K562 (cell line): ENCODE measurements at regions not wholly inside any gene's neighbourhood (a gene's known extent, or its start where the extent isn't known, plus 50 kb on each side); places are given as distances from the start of the nearest gene placed in this dataset.

ENCODE experiments used
- EZH2 ChIP-seq: IDR thresholded peaks from 2 replicates; pipeline ENCODE4 v1.6.1; 2012; ENCODE audit warnings: low read depth, mild to moderate bottlenecking, inconsistent platforms, low read length, borderline replicate concordance
- FOXP4 ChIP-seq: sonication (generic); formaldehyde crosslinking; IDR thresholded peaks from 2 replicates; pipeline ENCODE4 v1.8.0; 2022; ENCODE audit warnings: mild to moderate bottlenecking, missing genetic modification reagents, borderline replicate concordance
- HBP1 ChIP-seq: fragments of 450-650 bp; formaldehyde crosslinking; IDR thresholded peaks from 2 replicates; pipeline ENCODE4 v1.4.0; 2022; ENCODE audit warnings: missing genetic modification characterization
- HNRNPH1 ChIP-seq: fragments of 200-400 bp; formaldehyde crosslinking; optimal IDR thresholded peaks from 2 replicates; pipeline ENCODE3; 2017; ENCODE audit warnings: low read depth, mild to moderate bottlenecking, low read length, moderate library complexity
- HNRNPUL1 ChIP-seq: fragments of 200-400 bp; formaldehyde crosslinking; IDR thresholded peaks from 2 replicates; pipeline ENCODE4 v1.6.1; 2017; ENCODE audit warnings: low read length
- MAZ ChIP-seq, 2 experiments: fragments of 450-650 bp in 1 of 2; sonication (generic) in 1 of 2; formaldehyde crosslinking; IDR thresholded peaks in 1 of 2; conservative IDR thresholded peaks in 1 of 2; 2 replicates each; pipeline versions ENCODE4 v1.4.0 to v1.5.0; 2020; ENCODE audit warnings: mild to moderate bottlenecking in 1 of 2, missing genetic modification reagents in 1 of 2
- PML ChIP-seq: IDR thresholded peaks from 2 replicates; pipeline ENCODE4 v1.6.1; 2012; ENCODE audit warnings: low read length, inconsistent platforms
- SMC3 ChIP-seq: conservative IDR thresholded peaks from 2 replicates; pipeline ENCODE4 v1.6.1; 2011; ENCODE audit warnings: low read depth, low read length, improper control_type of control experiment; ENCODE audit not compliant: insufficient read depth
- ZNF239 ChIP-seq: fragments of 250-450 bp; sonication (Bioruptor Pico); IDR thresholded peaks from 2 replicates; pipeline ENCODE4 v1.4.0; 2020; ENCODE audit warnings: mild to moderate bottlenecking
- ZNF431 ChIP-seq: sonication (generic); formaldehyde crosslinking; IDR thresholded peaks from 2 replicates; pipeline ENCODE4 v1.8.0; 2022; ENCODE audit warnings: mild to moderate bottlenecking, missing genetic modification reagents
- TF ChIP-seq, protein P1 (sequence below): fragments of 250-450 bp; sonication (Bioruptor Pico); IDR thresholded peaks from 2 replicates; pipeline ENCODE4 v1.4.0; 2020; ENCODE audit warnings: mild to moderate bottlenecking, moderate library complexity
- TF ChIP-seq, protein P2 (sequence below), 3 experiments: IDR thresholded peaks in 2 of 3; conservative IDR thresholded peaks in 1 of 3; 2 replicates each; pipeline ENCODE4 v1.5.1; 2011 to 2012; ENCODE audit warnings: low read length in 3 of 3, mild to moderate bottlenecking in 3 of 3, control low read depth in 2 of 3, improper control_type of control experiment in 1 of 3, inconsistent platforms in 1 of 3, low read depth in 1 of 3, mixed read lengths in 1 of 3, moderate library complexity in 1 of 3; ENCODE audit not compliant: insufficient read depth in 2 of 3

GRCh38 chr5:176721509-176721908, 74.2 kb downstream of the TSPAN17 start:
- no peak for TF ChIP-seq MAZ (CRISPR knock-in tag; conservative IDR thresholded peaks at IDR 0.05 in 1 of 2, IDR thresholded peaks at IDR 0.05 in 1 of 2)
- no peak for TF ChIP-seq FOXP4 (CRISPR knock-in tag)
- no peak for TF ChIP-seq ZNF239 (CRISPR knock-in tag)
- TF ChIP-seq, protein P1, sequence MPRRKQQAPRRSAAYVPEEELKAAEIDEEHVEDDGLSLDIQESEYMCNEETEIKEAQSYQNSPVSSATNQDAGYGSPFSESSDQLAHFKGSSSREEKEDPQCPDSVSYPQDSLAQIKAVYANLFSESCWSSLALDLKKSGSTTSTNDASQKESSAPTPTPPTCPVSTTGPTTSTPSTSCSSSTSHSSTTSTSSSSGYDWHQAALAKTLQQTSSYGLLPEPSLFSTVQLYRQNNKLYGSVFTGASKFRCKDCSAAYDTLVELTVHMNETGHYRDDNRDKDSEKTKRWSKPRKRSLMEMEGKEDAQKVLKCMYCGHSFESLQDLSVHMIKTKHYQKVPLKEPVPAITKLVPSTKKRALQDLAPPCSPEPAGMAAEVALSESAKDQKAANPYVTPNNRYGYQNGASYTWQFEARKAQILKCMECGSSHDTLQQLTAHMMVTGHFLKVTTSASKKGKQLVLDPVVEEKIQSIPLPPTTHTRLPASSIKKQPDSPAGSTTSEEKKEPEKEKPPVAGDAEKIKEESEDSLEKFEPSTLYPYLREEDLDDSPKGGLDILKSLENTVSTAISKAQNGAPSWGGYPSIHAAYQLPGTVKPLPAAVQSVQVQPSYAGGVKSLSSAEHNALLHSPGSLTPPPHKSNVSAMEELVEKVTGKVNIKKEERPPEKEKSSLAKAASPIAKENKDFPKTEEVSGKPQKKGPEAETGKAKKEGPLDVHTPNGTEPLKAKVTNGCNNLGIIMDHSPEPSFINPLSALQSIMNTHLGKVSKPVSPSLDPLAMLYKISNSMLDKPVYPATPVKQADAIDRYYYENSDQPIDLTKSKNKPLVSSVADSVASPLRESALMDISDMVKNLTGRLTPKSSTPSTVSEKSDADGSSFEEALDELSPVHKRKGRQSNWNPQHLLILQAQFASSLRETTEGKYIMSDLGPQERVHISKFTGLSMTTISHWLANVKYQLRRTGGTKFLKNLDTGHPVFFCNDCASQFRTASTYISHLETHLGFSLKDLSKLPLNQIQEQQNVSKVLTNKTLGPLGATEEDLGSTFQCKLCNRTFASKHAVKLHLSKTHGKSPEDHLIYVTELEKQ: no peak
- no peak for TF ChIP-seq HNRNPUL1
- no peak for TF ChIP-seq ZNF431 (CRISPR knock-in tag)
- TF ChIP-seq, protein P2, sequence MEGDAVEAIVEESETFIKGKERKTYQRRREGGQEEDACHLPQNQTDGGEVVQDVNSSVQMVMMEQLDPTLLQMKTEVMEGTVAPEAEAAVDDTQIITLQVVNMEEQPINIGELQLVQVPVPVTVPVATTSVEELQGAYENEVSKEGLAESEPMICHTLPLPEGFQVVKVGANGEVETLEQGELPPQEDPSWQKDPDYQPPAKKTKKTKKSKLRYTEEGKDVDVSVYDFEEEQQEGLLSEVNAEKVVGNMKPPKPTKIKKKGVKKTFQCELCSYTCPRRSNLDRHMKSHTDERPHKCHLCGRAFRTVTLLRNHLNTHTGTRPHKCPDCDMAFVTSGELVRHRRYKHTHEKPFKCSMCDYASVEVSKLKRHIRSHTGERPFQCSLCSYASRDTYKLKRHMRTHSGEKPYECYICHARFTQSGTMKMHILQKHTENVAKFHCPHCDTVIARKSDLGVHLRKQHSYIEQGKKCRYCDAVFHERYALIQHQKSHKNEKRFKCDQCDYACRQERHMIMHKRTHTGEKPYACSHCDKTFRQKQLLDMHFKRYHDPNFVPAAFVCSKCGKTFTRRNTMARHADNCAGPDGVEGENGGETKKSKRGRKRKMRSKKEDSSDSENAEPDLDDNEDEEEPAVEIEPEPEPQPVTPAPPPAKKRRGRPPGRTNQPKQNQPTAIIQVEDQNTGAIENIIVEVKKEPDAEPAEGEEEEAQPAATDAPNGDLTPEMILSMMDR (IDR thresholded peaks at IDR 0.05 in 2 of 3, conservative IDR thresholded peaks at IDR 0.05 in 1 of 3; ENCODE audit: insufficient read depth in 2 of 3, low read depth in 1 of 3, low read length in 3 of 3): peak in 1 of 3 experiments; percentile 31; a peak in 1 of 6 replicates
- TF ChIP-seq EZH2: no peak
- no peak for TF ChIP-seq PML
- no peak for TF ChIP-seq HBP1 (CRISPR knock-in tag)
- TF ChIP-seq HNRNPH1: no peak
- no peak for TF ChIP-seq SMC3
